ENCODE measurements at regions not wholly inside any gene's neighbourhood (a gene's known extent, or its start where the extent isn't known, plus 50 kb on each side); places are given as distances from the start of the nearest gene placed in this dataset.

DNA sequence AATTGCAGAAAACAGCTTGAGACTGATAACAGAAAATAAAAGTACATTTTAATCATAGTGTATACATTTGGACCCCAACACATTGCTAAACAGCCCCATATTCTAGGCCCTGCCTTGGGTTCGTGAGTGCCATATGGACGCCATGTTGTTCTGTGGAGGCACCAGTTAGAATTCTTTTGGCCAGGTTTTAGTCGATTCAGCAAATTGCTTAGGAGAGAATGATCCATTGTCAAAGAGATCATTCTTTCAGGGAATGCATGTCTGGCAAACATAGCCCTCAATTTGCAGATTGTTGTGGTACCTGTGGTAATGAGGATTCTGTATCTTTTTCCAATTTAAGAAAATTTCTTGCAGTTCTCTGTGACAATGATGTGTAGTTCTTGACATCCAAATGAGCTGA is 183.6 kb upstream of the DDHD1 start:
- no peaks in the 10 kb centered on the region for H3K79me2 ChIP-seq (ENCODE audit: control insufficient read depth, insufficient read depth, low read length)
- 100% methylated on average over 2 of the region's 3 CpGs for WGBS (ENCODE audit: insufficient coverage)
- DNase-seq, result no peak
- no peak overlapping the region for H3K27ac ChIP-seq (ENCODE audit: low read length in 2 of 2)
- H3K4me1 ChIP-seq (ENCODE audit: control insufficient read depth in 2 of 2, insufficient read depth in 2 of 2, low read length in 2 of 2), result no peaks in the 10 kb centered on the region
- H3K27me3 Mint-ChIP-seq, result no peaks in the 10 kb centered on the region
- H3K4me3 ChIP-seq (ENCODE audit: control extremely low read depth in 1 of 5, extremely low read depth in 1 of 5, insufficient read depth in 1 of 5, low read depth in 2 of 5, low read length in 4 of 5), result no peak overlapping the region
- H3K27ac Mint-ChIP-seq, result no peak overlapping the region
- no peaks in the 10 kb centered on the region for H3K9me3 ChIP-seq (ENCODE audit: control extremely low read depth in 1 of 3, control insufficient read depth in 2 of 3, insufficient read depth in 1 of 3, low read length in 2 of 3)
- no peak overlapping the region for H3K9ac ChIP-seq (ENCODE audit: low read length)
- no peak for ATAC-seq (ENCODE audit: low read depth)
- intact Hi-C loops (cut with micrococcal nuclease), result no loop called here
- no peaks in the 10 kb centered on the region for H3K9me3 Mint-ChIP-seq (ENCODE audit: insufficient read depth)
- H4K20me1 ChIP-seq (ENCODE audit: control insufficient read depth, insufficient read depth, low read length, poor library complexity, severe bottlenecking), result no peaks in the 10 kb centered on the region
- H3K4me3 Mint-ChIP-seq, result no peak overlapping the region
- no peaks in the 10 kb centered on the region for H3K36me3 ChIP-seq (replicated peaks in 1 of 2; ENCODE audit: control extremely low read depth in 1 of 2, control insufficient read depth in 1 of 2, extremely low read depth in 1 of 2, insufficient read depth in 2 of 2, low read length in 1 of 2)
- no peak overlapping the region for H2AFZ ChIP-seq (ENCODE audit: insufficient read depth, low read depth, low read length, poor library complexity, severe bottlenecking)
- H3K4me2 ChIP-seq (replicated peaks; ENCODE audit: low read depth, low read length, poor library complexity, severe bottlenecking), result no peak overlapping the region
- H3K4me1 Mint-ChIP-seq, result no peaks in the 10 kb centered on the region
- no peaks in the 10 kb centered on the region for H3K27me3 ChIP-seq (replicated peaks in 1 of 4; ENCODE audit: control extremely low read depth in 1 of 4, control insufficient read depth in 3 of 4, insufficient read depth in 4 of 4, low read length in 3 of 4)
- POLR2A ChIA-PET, result no interaction called here
- CTCF ChIA-PET, result no interaction called here
- TF ChIP-seq, protein P1, sequence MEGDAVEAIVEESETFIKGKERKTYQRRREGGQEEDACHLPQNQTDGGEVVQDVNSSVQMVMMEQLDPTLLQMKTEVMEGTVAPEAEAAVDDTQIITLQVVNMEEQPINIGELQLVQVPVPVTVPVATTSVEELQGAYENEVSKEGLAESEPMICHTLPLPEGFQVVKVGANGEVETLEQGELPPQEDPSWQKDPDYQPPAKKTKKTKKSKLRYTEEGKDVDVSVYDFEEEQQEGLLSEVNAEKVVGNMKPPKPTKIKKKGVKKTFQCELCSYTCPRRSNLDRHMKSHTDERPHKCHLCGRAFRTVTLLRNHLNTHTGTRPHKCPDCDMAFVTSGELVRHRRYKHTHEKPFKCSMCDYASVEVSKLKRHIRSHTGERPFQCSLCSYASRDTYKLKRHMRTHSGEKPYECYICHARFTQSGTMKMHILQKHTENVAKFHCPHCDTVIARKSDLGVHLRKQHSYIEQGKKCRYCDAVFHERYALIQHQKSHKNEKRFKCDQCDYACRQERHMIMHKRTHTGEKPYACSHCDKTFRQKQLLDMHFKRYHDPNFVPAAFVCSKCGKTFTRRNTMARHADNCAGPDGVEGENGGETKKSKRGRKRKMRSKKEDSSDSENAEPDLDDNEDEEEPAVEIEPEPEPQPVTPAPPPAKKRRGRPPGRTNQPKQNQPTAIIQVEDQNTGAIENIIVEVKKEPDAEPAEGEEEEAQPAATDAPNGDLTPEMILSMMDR (IDR thresholded peaks at IDR 0.05), result no peak
- no peak for TF ChIP-seq EZH2 (IDR thresholded peaks at IDR 0.05; ENCODE audit: borderline replicate concordance, insufficient read depth, low read depth, low read length, poor library complexity, severe bottlenecking)

DNA sequence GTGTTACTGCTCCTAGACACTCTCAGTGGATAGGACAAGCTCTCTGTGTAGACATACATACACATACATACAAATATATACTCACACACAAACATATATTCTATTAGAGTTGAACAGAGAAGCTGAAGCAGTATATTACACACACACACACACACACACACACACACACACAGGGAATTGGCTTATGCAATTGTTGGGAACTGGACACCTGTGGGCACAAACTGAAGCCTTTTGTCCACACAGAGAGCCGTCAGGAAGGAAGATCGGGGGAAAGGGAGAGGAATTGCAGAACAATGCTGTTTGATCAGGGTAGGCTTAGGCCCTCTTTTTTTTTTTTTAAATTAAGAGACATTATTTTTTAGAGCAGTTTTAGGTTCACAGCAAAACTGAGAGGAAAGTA is 180.7 kb upstream of the DDHD1 start:
- Mint-ChIP-seq H3K9me3 (ENCODE audit: insufficient read depth) (no peaks in the 10 kb centered on the region), H3K4me1 (no peaks in the 10 kb centered on the region), H3K27me3 (no peaks in the 10 kb centered on the region), H3K27ac (no peak overlapping the region), H3K4me3 (no peak overlapping the region)
- no peak overlapping the region for H2AFZ ChIP-seq (ENCODE audit: insufficient read depth, low read depth, low read length, poor library complexity, severe bottlenecking)
- TF ChIP-seq, protein P1 (IDR thresholded peaks at IDR 0.05), result no peak
- TF ChIP-seq EZH2 (IDR thresholded peaks at IDR 0.05; ENCODE audit: borderline replicate concordance, insufficient read depth, low read depth, low read length, poor library complexity, severe bottlenecking), result no peak
- no peak overlapping the region for H3K4me2 ChIP-seq (replicated peaks; ENCODE audit: low read depth, low read length, poor library complexity, severe bottlenecking)
- no peaks in the 10 kb centered on the region for H3K79me2 ChIP-seq (ENCODE audit: control insufficient read depth, insufficient read depth, low read length)
- no peak for DNase-seq
- ATAC-seq (ENCODE audit: low read depth), result no peak
- no peaks in the 10 kb centered on the region for H3K4me1 ChIP-seq (ENCODE audit: control insufficient read depth in 2 of 2, insufficient read depth in 2 of 2, low read length in 2 of 2)
- no peaks in the 10 kb centered on the region for H3K36me3 ChIP-seq (replicated peaks in 1 of 2; ENCODE audit: control extremely low read depth in 1 of 2, control insufficient read depth in 1 of 2, extremely low read depth in 1 of 2, insufficient read depth in 2 of 2, low read length in 1 of 2)
- CTCF ChIA-PET, result no interaction called here
- no peak overlapping the region for H3K9ac ChIP-seq (ENCODE audit: low read length)
- no peak overlapping the region for H3K27ac ChIP-seq (ENCODE audit: low read length in 2 of 2)
- POLR2A ChIA-PET, result no interaction called here
- no peaks in the 10 kb centered on the region for H4K20me1 ChIP-seq (ENCODE audit: control insufficient read depth, insufficient read depth, low read length, poor library complexity, severe bottlenecking)
- WGBS (ENCODE audit: insufficient coverage), result no CpG with 5 or more reads among the region's 2 CpGs
- no peaks in the 10 kb centered on the region for H3K27me3 ChIP-seq (replicated peaks in 1 of 4; ENCODE audit: control extremely low read depth in 1 of 4, control insufficient read depth in 3 of 4, insufficient read depth in 4 of 4, low read length in 3 of 4)
- intact Hi-C loops (cut with micrococcal nuclease), result no loop called here
- H3K9me3 ChIP-seq (ENCODE audit: control extremely low read depth in 1 of 3, control insufficient read depth in 2 of 3, insufficient read depth in 1 of 3, low read length in 2 of 3), result no peaks in the 10 kb centered on the region
- H3K4me3 ChIP-seq (ENCODE audit: control extremely low read depth in 1 of 5, extremely low read depth in 1 of 5, insufficient read depth in 1 of 5, low read depth in 2 of 5, low read length in 4 of 5), result no peak overlapping the region

All from B cell (primary cell).